ENCODE measurements at regions not wholly inside any gene's neighbourhood (a gene's known extent, or its start where the extent isn't known, plus 50 kb on each side); places are given as distances from the start of the nearest gene placed in this dataset.

- no peak for ATAC-seq
- no peak overlapping the region for H3K27ac ChIP-seq
- peaks cover 11% of the 10 kb centered on the region; the same call in 2 of the 3 replicates for H3K4me1 ChIP-seq
- no peak for TF ChIP-seq ZSCAN20 (CRISPR knock-in tag; IDR thresholded peaks at IDR 0.05)
- no peak for TF ChIP-seq RFX5 (IDR thresholded peaks at IDR 0.05)
- no peak for TF ChIP-seq EP300 (IDR thresholded peaks at IDR 0.05)
- no peak for TF ChIP-seq ATOH8 (CRISPR knock-in tag; IDR thresholded peaks at IDR 0.05; ENCODE audit: low read depth)
- no peak for FAIRE-seq
- H3K9me3 ChIP-seq: no peaks in the 10 kb centered on the region
- WGBS (ENCODE audit: missing lambda C conversion rate): 88% methylated on average over 4 of the region's 4 CpGs
- H3K4me2 ChIP-seq: no peak overlapping the region
- H3K4me3 ChIP-seq: no peak overlapping the region
- POLR2A ChIA-PET: no interaction called here
- DNase-seq (ENCODE audit: low read depth in 1 of 2, low spot score in 1 of 2): no peak
- CTCF ChIA-PET: no interaction called here
These were observed 51.4 kb upstream of the LGSN start for GRCh38 chr6:63371104-63371715.

GRCh38 chr6:63372951-63373533, 53.3 kb upstream of the LGSN start:
- no peak for FAIRE-seq
- CTCF ChIA-PET: no interaction called here

GRCh38 chr6:63389191-63389844, 69.5 kb upstream of the LGSN start:
- Histone ChIP-seq H3K4me2 (no peak overlapping the region), H3K9me3 (no peaks in the 10 kb centered on the region), H3K27ac (no peak overlapping the region), H3K4me1 (peaks cover 7% of the 10 kb centered on the region; the same call in 2 of the 3 replicates), H3K4me3 (no peak overlapping the region)
- CTCF ChIA-PET: interaction anchor here (0.7 kb wide), 1 partner anchor 37 kb away, joined by 3 read pairs; no protein-coding TSS in a partner anchor
- FAIRE-seq: no peak
- ATAC-seq: no peak
- DNase-seq (ENCODE audit: low read depth in 1 of 2, low spot score in 1 of 2): no peak
- no peak for TF ChIP-seq CHD2 (IDR thresholded peaks at IDR 0.05; ENCODE audit: low read length, partially characterized antibody)
- POLR2A ChIA-PET: no interaction called here
- 89% methylated on average over 2 of the region's 2 CpGs for WGBS (ENCODE audit: missing lambda C conversion rate)

More at GRCh38 chr6:63372951-63373533, 53.3 kb upstream of the LGSN start:
- Histone ChIP-seq H3K4me1 (peaks cover 11% of the 10 kb centered on the region; the same call in 2 of the 3 replicates), H3K4me3 (no peak overlapping the region), H3K27ac (no peak overlapping the region), H3K4me2 (no peak overlapping the region), H3K9me3 (no peaks in the 10 kb centered on the region)
- no peak for TF ChIP-seq CEBPB (IDR thresholded peaks at IDR 0.05)
- no peak for TF ChIP-seq PHF8 (IDR thresholded peaks at IDR 0.05; ENCODE audit: borderline replicate concordance, low read depth)
- TF ChIP-seq ESRRA (IDR thresholded peaks at IDR 0.05; ENCODE audit: borderline replicate concordance, low read length): no peak
- TF ChIP-seq HDAC2 (IDR thresholded peaks at IDR 0.05): no peak
- POLR2A ChIA-PET: no interaction called here
- DNase-seq (ENCODE audit: low read depth in 1 of 2, low spot score in 1 of 2): peak in 1 of 2 experiments; percentile 10
- 93% methylated on average over 3 of the region's 3 CpGs for WGBS (ENCODE audit: missing lambda C conversion rate)
- ATAC-seq: no peak

GRCh38 chr6:63391203-63391970, 71.6 kb upstream of the LGSN start:
- Histone ChIP-seq H3K4me2 (no peak overlapping the region), H3K4me3 (no peak overlapping the region), H3K9me3 (no peaks in the 10 kb centered on the region), H3K27ac (no peak overlapping the region), H3K4me1 (no peaks in the 10 kb centered on the region)
- DNase-seq (ENCODE audit: low read depth in 1 of 2, low spot score in 1 of 2) (no peak), ATAC-seq (no peak), FAIRE-seq (no peak)
- 77% methylated on average over 3 of the region's 3 CpGs for WGBS (ENCODE audit: missing lambda C conversion rate)
- ChIA-PET CTCF (interaction anchor here (1.3 kb wide), 1 partner anchor 25 kb away, joined by 3 read pairs; no protein-coding TSS in a partner anchor), POLR2A (no interaction called here)
- TF ChIP-seq SMC3 (IDR thresholded peaks at IDR 0.05): no peak
- no peak for TF ChIP-seq RCOR1 (IDR thresholded peaks at IDR 0.05; ENCODE audit: low read depth, low read length)
- no peak for TF ChIP-seq CHD2 (IDR thresholded peaks at IDR 0.05; ENCODE audit: low read length, partially characterized antibody)
- TF ChIP-seq GATA3 (IDR thresholded peaks at IDR 0.05; ENCODE audit: borderline replicate concordance): no peak
- no peak for TF ChIP-seq TFCP2L1 (CRISPR knock-in tag; IDR thresholded peaks at IDR 0.05)
- no peak for TF ChIP-seq JUN (IDR thresholded peaks at IDR 0.05)
- TF ChIP-seq KDM1A (IDR thresholded peaks at IDR 0.05; ENCODE audit: low read depth): no peak
- no peak for TF ChIP-seq RAD21 (conservative IDR thresholded peaks at IDR 0.05 in 1 of 2, IDR thresholded peaks at IDR 0.05 in 1 of 2)
- no peak for TF ChIP-seq CBX2 (IDR thresholded peaks at IDR 0.05; ENCODE audit: borderline replicate concordance, low read depth)
- no peak for TF ChIP-seq BHLHE40 (IDR thresholded peaks at IDR 0.05; ENCODE audit: low read depth, low read length)
- TF ChIP-seq ZFP36 (IDR thresholded peaks at IDR 0.05; ENCODE audit: borderline replicate concordance, partially characterized antibody): no peak
- no peak for TF ChIP-seq MAZ (IDR thresholded peaks at IDR 0.05; ENCODE audit: borderline replicate concordance, low read depth, low read length)

All from A549 (cell line).